ENCODE measurements at regions not wholly inside any gene's neighbourhood (a gene's known extent, or its start where the extent isn't known, plus 50 kb on each side); places are given as distances from the start of the nearest gene placed in this dataset.

- no peaks in the 10 kb centered on the region for H3K4me1 ChIP-seq (ENCODE audit: control insufficient read depth in 4 of 4, insufficient read depth in 4 of 4, low read length in 3 of 4)
- TF ChIP-seq CTCF (IDR thresholded peaks at IDR 0.05; ENCODE audit: low read depth, low read length, missing input control) (no peak), FOXA1 (IDR thresholded peaks at IDR 0.05) (no peak), EGR1 (IDR thresholded peaks at IDR 0.05; ENCODE audit: low read depth in 2 of 2) (no peak), REST (IDR thresholded peaks at IDR 0.05) (no peak), ZBTB33 (IDR thresholded peaks at IDR 0.05) (no peak), ATF3 (IDR thresholded peaks at IDR 0.05) (no peak), RAD21 (IDR thresholded peaks at IDR 0.05) (no peak), NR2F2 (IDR thresholded peaks at IDR 0.05) (no peak), MAX (IDR thresholded peaks at IDR 0.05) (no peak), TAF1 (conservative IDR thresholded peaks at IDR 0.05) (no peak), SP1 (IDR thresholded peaks at IDR 0.05) (no peak), YY1 (IDR thresholded peaks at IDR 0.05) (no peak), HNF4G (IDR thresholded peaks at IDR 0.05) (no peak), FOXA2 (IDR thresholded peaks at IDR 0.05) (no peak), GABPA (IDR thresholded peaks at IDR 0.05 in 1 of 2, conservative IDR thresholded peaks at IDR 0.05 in 1 of 2) (no peak), JUND (IDR thresholded peaks at IDR 0.05) (no peak), HNF4A (conservative IDR thresholded peaks at IDR 0.05) (no peak), RXRA (IDR thresholded peaks at IDR 0.05) (no peak)
- H3K4me3 ChIP-seq (ENCODE audit: low read depth in 1 of 3, low read length in 3 of 3): no peak overlapping the region
- H3K27ac ChIP-seq (ENCODE audit: low read depth in 1 of 2, low read length in 2 of 2): no peak overlapping the region
- H3K9me3 ChIP-seq (ENCODE audit: control insufficient read depth in 4 of 4, low read length in 3 of 4): no peaks in the 10 kb centered on the region
- WGBS: 86% methylated on average over 2 of the region's 2 CpGs
- H3K9ac ChIP-seq (ENCODE audit: low read depth in 1 of 2, low read length in 2 of 2): no peak overlapping the region
- DNase-seq (ENCODE audit: low spot score): no peak
- H3K27me3 ChIP-seq (ENCODE audit: control insufficient read depth in 4 of 4, insufficient read depth in 4 of 4, low read length in 3 of 4): no peaks in the 10 kb centered on the region
- no peaks in the 10 kb centered on the region for H3K36me3 ChIP-seq (ENCODE audit: control insufficient read depth in 4 of 4, insufficient read depth in 3 of 4, low read depth in 1 of 4, low read length in 3 of 4)
Measured at GRCh38 chr13:34214686-34215085, 396.7 kb downstream of the RFC3 start.

Measured in liver (tissue), 8 donors.